OCI-LY7 (cell line): ENCODE measurements at regions not wholly inside any gene's neighbourhood (a gene's known extent, or its start where the extent isn't known, plus 50 kb on each side); places are given as distances from the start of the nearest gene placed in this dataset.

ENCODE experiments used
- BruUV-seq: library from RNA; stranded (reverse); fragments of 400-500 nt; replicated peaks from 2 replicates; lab custom pipeline; 2021; lab: Mats Ljungman, UMichigan
- CTCF ChIA-PET: fragments of 300-600 bp; sonication (Branson Sonifier 250); formaldehyde crosslinking; loops from one replicate; lab custom pipeline; 2022; ENCODE audit warnings: antibody characterized with exemption; ENCODE audit not compliant: unreplicated experiment; lab: Charles Lee
- POLR2A ChIA-PET: fragments of 300-600 bp; sonication (Branson Sonifier 250); formaldehyde crosslinking; loops from one replicate; lab custom pipeline; 2022; ENCODE audit warnings: antibody characterized with exemption; lab: Charles Lee
- DNase-seq: peaks from one replicate; pipeline ENCODE4 v3.0.0-alpha.2; 2015; ENCODE audit warnings: low spot score
- H2AFZ ChIP-seq: fragments of 200-600 bp; sonication (generic), shearing (Covaris generic); 2 replicates; pipeline ENCODE4 v1.6.1; 2014; ENCODE audit warnings: mild to moderate bottlenecking, antibody characterized with exemption, low read length, moderate library complexity
- H3K27ac ChIP-seq: fragments of 200-600 bp; sonication (generic); 2 replicates; pipeline ENCODE4 v1.5.1; 2014; ENCODE audit warnings: mixed run types, low read depth, mild to moderate bottlenecking, moderate library complexity, low read length, inconsistent platforms; ENCODE audit not compliant: poor library complexity, severe bottlenecking
- H3K36me3 ChIP-seq: fragments of 200-600 bp; sonication (generic); 2 replicates; pipeline ENCODE4 v1.6.1; 2014; ENCODE audit warnings: mild to moderate bottlenecking, antibody characterized with exemption, low read length, moderate library complexity, mixed read lengths; ENCODE audit not compliant: insufficient read depth
- H3K4me1 ChIP-seq: fragments of 200-600 bp; sonication (generic); 2 replicates; pipeline ENCODE4 v1.5.1; 2014; ENCODE audit warnings: mild to moderate bottlenecking, low read length; ENCODE audit not compliant: insufficient read depth, poor library complexity, severe bottlenecking
- H3K4me2 ChIP-seq: fragments of 200-600 bp; sonication (generic); 2 replicates; pipeline ENCODE4 v1.6.1; 2014; ENCODE audit warnings: mild to moderate bottlenecking, low read length
- H3K4me3 ChIP-seq: fragments of 200-600 bp; sonication (generic); 2 replicates; pipeline ENCODE4 v1.5.1; 2014; ENCODE audit warnings: mild to moderate bottlenecking, low read depth, low read length; ENCODE audit not compliant: poor library complexity, severe bottlenecking
- H3K79me2 ChIP-seq: fragments of 200-600 bp; sonication (generic); 2 replicates; pipeline ENCODE4 v1.6.1; 2016; ENCODE audit warnings: low read depth, mild to moderate bottlenecking, low read length, moderate library complexity, mixed read lengths; ENCODE audit not compliant: insufficient read depth
- H3K9me2 ChIP-seq: fragments of 200-600 bp; sonication (generic); 2 replicates; pipeline ENCODE4 v1.6.1; 2016; ENCODE audit warnings: mild to moderate bottlenecking, low read length, mixed read lengths; ENCODE audit not compliant: insufficient read depth
- H3K9me3 ChIP-seq: fragments of 200-600 bp; sonication (generic); 2 replicates; pipeline ENCODE4 v1.6.1; 2014; ENCODE audit warnings: mild to moderate bottlenecking, mixed run types, low read length, mixed read lengths
- H4K20me1 ChIP-seq: fragments of 200-600 bp; sonication (generic); 2 replicates; pipeline ENCODE4 v1.6.1; 2014; ENCODE audit warnings: mild to moderate bottlenecking, antibody characterized with exemption, low read length, moderate library complexity, mixed read lengths; ENCODE audit not compliant: insufficient read depth
- EZH2phosphoT487 ChIP-seq: fragments of 200-600 bp; sonication (generic); IDR thresholded peaks from 2 replicates; pipeline ENCODE4 v1.6.1; 2018; ENCODE audit warnings: low read depth, borderline replicate concordance, mild to moderate bottlenecking, mixed run types, antibody characterized with exemption, low read length, moderate library complexity, mixed read lengths
- intact Hi-C: fragments of 100-400 bp; cut with micrococcal nuclease; formaldehyde crosslinking; loops from one replicate; pipeline ENCODE4 v1.10.0; 2022; ENCODE audit not compliant: unreplicated experiment
- TF ChIP-seq, protein P1 (sequence below): fragments of 200-600 bp; sonication (generic); conservative IDR thresholded peaks from 2 replicates; pipeline ENCODE4 v1.5.1; 2014; ENCODE audit warnings: mild to moderate bottlenecking, antibody characterized with exemption, low read length, moderate library complexity, mixed read lengths

DNA sequence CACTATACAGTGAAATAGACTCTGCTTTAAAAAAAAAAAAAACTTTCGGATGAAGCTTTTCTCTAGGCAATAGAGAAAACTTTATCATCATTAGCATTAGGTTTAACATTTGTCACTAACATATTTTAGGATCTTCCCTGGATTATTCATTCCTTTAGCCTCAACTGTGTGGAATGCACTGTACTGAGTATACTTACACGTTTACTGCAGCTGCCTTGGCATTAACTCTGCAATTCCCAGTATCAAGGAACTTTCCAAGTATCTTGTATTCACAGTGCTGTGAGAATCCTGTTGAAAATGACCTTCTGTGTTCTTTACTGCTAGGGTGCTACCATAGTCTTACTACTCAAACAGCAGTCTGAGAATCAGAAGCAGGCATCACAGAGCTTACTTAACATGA lies 328.2 kb upstream of the COL3A1 start:
- BruUV-seq, result no TSS peak
- H3K4me2 ChIP-seq, result no peak overlapping the region

DNA sequence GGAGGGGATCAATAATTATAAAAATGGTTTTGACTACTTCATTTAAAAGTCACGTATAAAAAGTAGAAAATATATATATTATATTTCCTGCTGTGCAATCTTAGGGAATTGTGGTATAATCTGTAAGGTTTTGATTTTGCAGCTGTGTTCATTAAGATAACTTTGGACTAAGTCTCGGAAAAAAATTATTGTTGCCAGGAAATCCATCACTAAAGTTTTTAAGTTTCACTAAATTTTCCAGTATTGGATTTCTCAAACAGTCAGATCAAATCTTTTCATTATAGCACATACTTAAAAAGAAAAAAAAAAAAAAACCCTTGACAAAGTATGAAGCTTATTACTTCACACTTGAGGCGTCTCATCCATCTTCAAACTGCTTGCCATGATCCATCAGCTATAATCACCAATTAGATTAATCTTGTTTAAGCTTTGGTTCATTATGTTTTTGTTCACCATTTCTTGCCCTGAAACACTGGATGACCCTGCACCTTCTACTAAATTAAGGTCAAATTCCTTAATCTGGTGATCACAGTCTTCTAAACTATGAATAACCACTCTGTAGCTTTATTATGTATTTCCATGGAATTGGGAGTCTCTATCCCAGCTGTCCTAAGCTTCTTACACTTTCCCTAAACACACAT lies 326.6 kb upstream of the COL3A1 start:
- CTCF ChIA-PET, result no interaction called here
- intact Hi-C loops, result no loop called here
- no peak for DNase-seq
- H3K9me2 ChIP-seq, result no peaks in the 10 kb centered on the region
- no peaks in the 10 kb centered on the region for H4K20me1 ChIP-seq
- TF ChIP-seq, protein P1, sequence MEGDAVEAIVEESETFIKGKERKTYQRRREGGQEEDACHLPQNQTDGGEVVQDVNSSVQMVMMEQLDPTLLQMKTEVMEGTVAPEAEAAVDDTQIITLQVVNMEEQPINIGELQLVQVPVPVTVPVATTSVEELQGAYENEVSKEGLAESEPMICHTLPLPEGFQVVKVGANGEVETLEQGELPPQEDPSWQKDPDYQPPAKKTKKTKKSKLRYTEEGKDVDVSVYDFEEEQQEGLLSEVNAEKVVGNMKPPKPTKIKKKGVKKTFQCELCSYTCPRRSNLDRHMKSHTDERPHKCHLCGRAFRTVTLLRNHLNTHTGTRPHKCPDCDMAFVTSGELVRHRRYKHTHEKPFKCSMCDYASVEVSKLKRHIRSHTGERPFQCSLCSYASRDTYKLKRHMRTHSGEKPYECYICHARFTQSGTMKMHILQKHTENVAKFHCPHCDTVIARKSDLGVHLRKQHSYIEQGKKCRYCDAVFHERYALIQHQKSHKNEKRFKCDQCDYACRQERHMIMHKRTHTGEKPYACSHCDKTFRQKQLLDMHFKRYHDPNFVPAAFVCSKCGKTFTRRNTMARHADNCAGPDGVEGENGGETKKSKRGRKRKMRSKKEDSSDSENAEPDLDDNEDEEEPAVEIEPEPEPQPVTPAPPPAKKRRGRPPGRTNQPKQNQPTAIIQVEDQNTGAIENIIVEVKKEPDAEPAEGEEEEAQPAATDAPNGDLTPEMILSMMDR, result no peak
- TF ChIP-seq EZH2phosphoT487, result no peak
- no peaks in the 10 kb centered on the region for H3K79me2 ChIP-seq
- BruUV-seq, result no TSS peak
- no peaks in the 10 kb centered on the region for H3K9me3 ChIP-seq
- no peak overlapping the region for H2AFZ ChIP-seq
- H3K4me2 ChIP-seq, result no peak overlapping the region
- no peak overlapping the region for H3K27ac ChIP-seq
- no peak overlapping the region for H3K4me3 ChIP-seq
- POLR2A ChIA-PET, result interaction anchor here (0.7 to 1.2 kb wide), 3 partner anchors 12 to 979 kb away, joined by 3 to 5 read pairs (median 3); no protein-coding TSS in a partner anchor
- no peaks in the 10 kb centered on the region for H3K4me1 ChIP-seq
- H3K36me3 ChIP-seq, result no peaks in the 10 kb centered on the region

More for the DNA sequence above, 328.2 kb upstream of the COL3A1 start:
- H3K36me3 ChIP-seq, result no peaks in the 10 kb centered on the region
- no peak overlapping the region for H3K4me3 ChIP-seq
- H3K4me1 ChIP-seq, result no peaks in the 10 kb centered on the region
- intact Hi-C loops, result no loop called here
- no peaks in the 10 kb centered on the region for H4K20me1 ChIP-seq
- no peaks in the 10 kb centered on the region for H3K9me2 ChIP-seq
- ChIA-PET POLR2A (no interaction called here), CTCF (no interaction called here)
- H3K27ac ChIP-seq, result no peak overlapping the region
- H3K9me3 ChIP-seq, result no peaks in the 10 kb centered on the region
- H2AFZ ChIP-seq, result no peak overlapping the region
- DNase-seq, result no peak
- H3K79me2 ChIP-seq, result no peaks in the 10 kb centered on the region
- TF ChIP-seq EZH2phosphoT487, result no peak
- TF ChIP-seq, protein P1, result no peak

DNA sequence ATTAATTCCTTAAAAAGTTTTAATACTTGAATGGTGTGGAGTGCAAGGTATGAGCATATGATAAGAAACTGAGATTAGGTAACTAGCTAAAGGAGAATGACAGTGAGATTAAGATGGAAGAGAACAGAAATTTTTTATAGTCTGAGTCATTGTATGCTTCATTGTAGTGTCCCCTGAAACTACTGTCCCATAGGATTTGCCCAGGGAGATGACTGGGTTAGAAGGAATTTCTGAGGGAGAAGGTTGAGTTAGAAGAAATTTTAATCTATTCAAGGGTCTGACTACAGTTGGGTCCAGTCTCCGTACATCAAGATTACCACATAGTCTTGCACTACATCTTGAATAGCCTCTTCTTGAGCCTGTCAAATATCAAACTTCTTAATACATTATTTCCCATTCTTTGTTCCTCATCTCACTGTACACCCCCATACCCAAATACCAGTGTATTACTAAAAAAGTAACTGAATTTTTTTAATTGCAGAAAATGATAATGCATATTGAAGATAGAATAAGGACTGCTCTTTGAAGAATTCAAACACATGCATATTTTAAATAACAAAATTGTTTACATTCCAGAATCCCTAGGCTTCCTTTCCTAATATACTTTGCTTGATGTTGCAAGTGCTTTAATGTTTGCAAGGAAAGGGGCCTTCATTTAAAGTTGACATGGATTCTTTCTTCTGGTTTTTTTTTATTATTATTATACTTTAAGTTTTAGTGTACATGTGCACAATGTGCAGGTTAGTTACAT lies 314.3 kb upstream of the COL3A1 start:
- no TSS peak for BruUV-seq
- intact Hi-C loops, result no loop called here
- Histone ChIP-seq H3K27ac (no peak overlapping the region), H3K4me1 (no peaks in the 10 kb centered on the region), H4K20me1 (no peaks in the 10 kb centered on the region), H2AFZ (no peak overlapping the region), H3K9me2 (no peaks in the 10 kb centered on the region), H3K79me2 (no peaks in the 10 kb centered on the region), H3K4me2 (no peak overlapping the region), H3K4me3 (no peak overlapping the region), H3K9me3 (no peaks in the 10 kb centered on the region), H3K36me3 (no peaks in the 10 kb centered on the region)
- DNase-seq, result no peak
- ChIA-PET CTCF (no interaction called here), POLR2A (no interaction called here)
- TF ChIP-seq EZH2phosphoT487, result no peak
- TF ChIP-seq, protein P1, result no peak
